ENCODE measurements at regions not wholly inside any gene's neighbourhood (a gene's known extent, or its start where the extent isn't known, plus 50 kb on each side); places are given as distances from the start of the nearest gene placed in this dataset.

- TF ChIP-seq, protein P1, sequence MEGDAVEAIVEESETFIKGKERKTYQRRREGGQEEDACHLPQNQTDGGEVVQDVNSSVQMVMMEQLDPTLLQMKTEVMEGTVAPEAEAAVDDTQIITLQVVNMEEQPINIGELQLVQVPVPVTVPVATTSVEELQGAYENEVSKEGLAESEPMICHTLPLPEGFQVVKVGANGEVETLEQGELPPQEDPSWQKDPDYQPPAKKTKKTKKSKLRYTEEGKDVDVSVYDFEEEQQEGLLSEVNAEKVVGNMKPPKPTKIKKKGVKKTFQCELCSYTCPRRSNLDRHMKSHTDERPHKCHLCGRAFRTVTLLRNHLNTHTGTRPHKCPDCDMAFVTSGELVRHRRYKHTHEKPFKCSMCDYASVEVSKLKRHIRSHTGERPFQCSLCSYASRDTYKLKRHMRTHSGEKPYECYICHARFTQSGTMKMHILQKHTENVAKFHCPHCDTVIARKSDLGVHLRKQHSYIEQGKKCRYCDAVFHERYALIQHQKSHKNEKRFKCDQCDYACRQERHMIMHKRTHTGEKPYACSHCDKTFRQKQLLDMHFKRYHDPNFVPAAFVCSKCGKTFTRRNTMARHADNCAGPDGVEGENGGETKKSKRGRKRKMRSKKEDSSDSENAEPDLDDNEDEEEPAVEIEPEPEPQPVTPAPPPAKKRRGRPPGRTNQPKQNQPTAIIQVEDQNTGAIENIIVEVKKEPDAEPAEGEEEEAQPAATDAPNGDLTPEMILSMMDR (IDR thresholded peaks at IDR 0.05): no peak
- TF ChIP-seq POLR2A (IDR thresholded peaks at IDR 0.05): no peak
- no peak for TF ChIP-seq EP300 (IDR thresholded peaks at IDR 0.05)
- TF ChIP-seq POLR2AphosphoS5 (IDR thresholded peaks at IDR 0.05): no peak
Observed at GRCh38 chr14:65867333-65867732, 454.8 kb downstream of the FUT8 start.
